ENCODE measurements at regions not wholly inside any gene's neighbourhood (a gene's known extent, or its start where the extent isn't known, plus 50 kb on each side); places are given as distances from the start of the nearest gene placed in this dataset.

DNA sequence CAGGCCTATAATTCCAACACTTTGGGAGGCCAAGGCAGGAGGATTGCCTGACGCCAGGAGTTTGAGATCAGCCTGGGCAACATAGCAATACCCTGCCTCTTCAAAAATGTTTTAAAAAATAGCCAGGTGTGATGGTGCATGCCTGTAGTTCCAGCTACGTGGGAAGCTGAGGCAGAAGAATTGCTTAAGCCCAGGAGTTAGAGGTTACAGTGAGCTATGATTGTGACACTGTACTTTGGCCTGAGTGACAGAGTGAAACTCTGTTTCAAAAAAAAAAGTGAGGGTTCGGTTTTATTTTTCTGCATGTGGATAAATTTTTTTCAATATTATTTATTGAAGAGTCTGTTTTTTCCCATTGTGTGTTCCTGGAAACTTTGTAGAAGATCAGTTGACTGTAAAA lies 208.1 kb downstream of the SLC4A3 start:
- intact Hi-C loops (cut with DNase I, micrococcal nuclease): no loop called here
- no peaks in the 10 kb centered on the region for H3K4me1 Mint-ChIP-seq (ENCODE audit: low read depth)
- ChIA-PET POLR2A (no interaction called here), CTCF (no interaction called here)
- Histone ChIP-seq H3K4me3 (ENCODE audit: low read length) (no peak overlapping the region), H3K4me1 (ENCODE audit: insufficient read depth, low read length) (no peaks in the 10 kb centered on the region), H3K27ac (ENCODE audit: low read depth in 1 of 2, low read length in 2 of 2) (no peak overlapping the region), H3K27me3 (ENCODE audit: control insufficient read depth in 1 of 2, insufficient read depth in 2 of 2, low read length in 2 of 2) (no peaks in the 10 kb centered on the region), H3K9me3 (ENCODE audit: control insufficient read depth in 1 of 2, insufficient read depth in 1 of 2, low read length in 2 of 2) (no peaks in the 10 kb centered on the region), H3K36me3 (ENCODE audit: insufficient read depth, low read length) (no peaks in the 10 kb centered on the region)
- no peaks in the 10 kb centered on the region for H3K9me3 Mint-ChIP-seq
- H3K27ac Mint-ChIP-seq: no peak overlapping the region
- H3K27me3 Mint-ChIP-seq: no peaks in the 10 kb centered on the region
- TF ChIP-seq, protein P1, sequence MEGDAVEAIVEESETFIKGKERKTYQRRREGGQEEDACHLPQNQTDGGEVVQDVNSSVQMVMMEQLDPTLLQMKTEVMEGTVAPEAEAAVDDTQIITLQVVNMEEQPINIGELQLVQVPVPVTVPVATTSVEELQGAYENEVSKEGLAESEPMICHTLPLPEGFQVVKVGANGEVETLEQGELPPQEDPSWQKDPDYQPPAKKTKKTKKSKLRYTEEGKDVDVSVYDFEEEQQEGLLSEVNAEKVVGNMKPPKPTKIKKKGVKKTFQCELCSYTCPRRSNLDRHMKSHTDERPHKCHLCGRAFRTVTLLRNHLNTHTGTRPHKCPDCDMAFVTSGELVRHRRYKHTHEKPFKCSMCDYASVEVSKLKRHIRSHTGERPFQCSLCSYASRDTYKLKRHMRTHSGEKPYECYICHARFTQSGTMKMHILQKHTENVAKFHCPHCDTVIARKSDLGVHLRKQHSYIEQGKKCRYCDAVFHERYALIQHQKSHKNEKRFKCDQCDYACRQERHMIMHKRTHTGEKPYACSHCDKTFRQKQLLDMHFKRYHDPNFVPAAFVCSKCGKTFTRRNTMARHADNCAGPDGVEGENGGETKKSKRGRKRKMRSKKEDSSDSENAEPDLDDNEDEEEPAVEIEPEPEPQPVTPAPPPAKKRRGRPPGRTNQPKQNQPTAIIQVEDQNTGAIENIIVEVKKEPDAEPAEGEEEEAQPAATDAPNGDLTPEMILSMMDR (IDR thresholded peaks at IDR 0.05): no peak
- H3K4me3 Mint-ChIP-seq: no peak overlapping the region
- DNase-seq (no peak), ATAC-seq (ENCODE audit: poor library complexity) (no peak)
- no peaks in the 10 kb centered on the region for H3K36me3 Mint-ChIP-seq (ENCODE audit: low read depth)

DNA sequence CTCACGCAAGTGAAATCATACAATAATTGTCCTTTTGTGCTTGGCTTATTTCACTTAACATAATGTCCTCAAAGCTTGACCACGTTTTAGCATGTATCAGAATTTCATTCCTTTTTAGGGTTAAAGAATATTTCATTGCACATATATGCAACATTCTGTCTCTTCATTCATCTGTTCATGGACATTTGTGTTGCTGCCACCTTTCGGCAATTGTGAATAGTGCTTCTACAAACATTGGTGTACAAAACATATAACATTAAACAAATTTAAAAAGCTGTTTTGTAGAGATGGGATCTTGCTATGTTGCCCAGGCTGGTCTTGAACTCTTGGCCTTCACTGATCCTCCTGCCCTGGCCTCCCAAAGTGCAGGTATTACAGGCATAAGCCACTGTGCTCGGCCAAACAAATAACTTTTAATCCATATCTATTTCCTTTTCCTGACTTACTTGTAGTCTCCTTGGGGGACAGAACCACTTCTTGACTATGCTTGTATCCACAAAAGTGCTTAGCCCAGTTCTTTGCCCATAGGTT lies 209.3 kb downstream of the SLC4A3 start:
- intact Hi-C loops (cut with DNase I, micrococcal nuclease): no loop called here
- H3K27ac Mint-ChIP-seq: no peak overlapping the region
- no peak for DNase-seq

DNA sequence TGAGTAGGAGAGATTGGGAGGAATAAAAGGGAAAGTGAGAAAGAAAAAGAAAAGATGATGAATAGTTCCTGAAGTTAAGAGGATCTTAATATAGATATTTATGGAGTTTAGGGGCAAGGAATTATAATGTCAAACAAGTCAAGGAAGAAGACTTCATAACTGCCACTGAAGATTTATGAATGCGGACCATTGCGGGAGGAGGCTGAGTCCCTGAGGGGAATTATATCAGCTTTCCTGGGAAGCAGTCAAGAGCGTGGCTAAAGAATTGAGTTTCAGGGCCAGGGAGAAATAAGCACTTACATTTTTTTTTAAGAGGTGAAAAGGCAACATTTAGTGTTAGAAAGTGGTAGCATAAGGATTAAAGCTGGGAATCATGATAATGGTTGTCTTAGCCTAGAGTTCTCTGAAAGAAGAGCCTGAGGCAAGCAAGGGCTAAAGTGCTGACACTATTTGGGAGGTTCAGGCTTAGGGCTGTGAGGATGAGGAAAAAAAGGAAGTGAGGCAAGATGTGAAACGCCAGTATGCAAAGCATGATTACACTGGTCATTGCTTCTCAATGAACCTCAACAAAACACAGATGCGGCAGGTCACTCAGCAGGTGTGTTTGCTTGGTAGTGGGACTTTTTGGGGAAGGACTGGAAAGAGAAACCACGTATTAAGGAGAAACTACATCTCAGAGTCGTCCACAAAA lies 217.1 kb downstream of the SLC4A3 start:
- TF ChIP-seq, protein P1 (IDR thresholded peaks at IDR 0.05): no peak
- Histone ChIP-seq H3K27ac (ENCODE audit: low read depth in 1 of 2, low read length in 2 of 2) (no peak overlapping the region), H3K36me3 (ENCODE audit: insufficient read depth, low read length) (no peaks in the 10 kb centered on the region), H3K27me3 (ENCODE audit: control insufficient read depth in 1 of 2, insufficient read depth in 2 of 2, low read length in 2 of 2) (no peaks in the 10 kb centered on the region), H3K4me3 (ENCODE audit: low read length) (no peak overlapping the region), H3K4me1 (ENCODE audit: insufficient read depth, low read length) (no peaks in the 10 kb centered on the region), H3K9me3 (ENCODE audit: control insufficient read depth in 1 of 2, insufficient read depth in 1 of 2, low read length in 2 of 2) (no peaks in the 10 kb centered on the region)
- Mint-ChIP-seq H3K27ac (no peak overlapping the region), H3K9me3 (no peaks in the 10 kb centered on the region), H3K4me3 (no peak overlapping the region), H3K4me1 (ENCODE audit: low read depth) (no peaks in the 10 kb centered on the region), H3K36me3 (ENCODE audit: low read depth) (no peaks in the 10 kb centered on the region), H3K27me3 (peaks cover 6% of the 10 kb centered on the region)
- intact Hi-C loops (cut with DNase I, micrococcal nuclease): no loop called here
- DNase-seq (no peak), ATAC-seq (ENCODE audit: poor library complexity) (no peak)
- CTCF ChIA-PET: no interaction called here
- POLR2A ChIA-PET: no interaction called here

More for the DNA sequence above, 209.3 kb downstream of the SLC4A3 start:
- Histone ChIP-seq H3K27me3 (ENCODE audit: control insufficient read depth in 1 of 2, insufficient read depth in 2 of 2, low read length in 2 of 2) (no peaks in the 10 kb centered on the region), H3K4me1 (ENCODE audit: insufficient read depth, low read length) (no peaks in the 10 kb centered on the region), H3K4me3 (ENCODE audit: low read length) (no peak overlapping the region), H3K9me3 (ENCODE audit: control insufficient read depth in 1 of 2, insufficient read depth in 1 of 2, low read length in 2 of 2) (no peaks in the 10 kb centered on the region), H3K27ac (ENCODE audit: low read depth in 1 of 2, low read length in 2 of 2) (no peak overlapping the region), H3K36me3 (ENCODE audit: insufficient read depth, low read length) (no peaks in the 10 kb centered on the region)
- no peaks in the 10 kb centered on the region for H3K4me1 Mint-ChIP-seq (ENCODE audit: low read depth)
- no peaks in the 10 kb centered on the region for H3K27me3 Mint-ChIP-seq
- ChIA-PET CTCF (no interaction called here), POLR2A (no interaction called here)
- no peaks in the 10 kb centered on the region for H3K36me3 Mint-ChIP-seq (ENCODE audit: low read depth)
- TF ChIP-seq, protein P1 (IDR thresholded peaks at IDR 0.05): no peak
- no peak for ATAC-seq (ENCODE audit: poor library complexity)
- no peak overlapping the region for H3K4me3 Mint-ChIP-seq
- H3K9me3 Mint-ChIP-seq: no peaks in the 10 kb centered on the region
